ENCODE measurements at regions not wholly inside any gene's neighbourhood (a gene's known extent, or its start where the extent isn't known, plus 50 kb on each side); places are given as distances from the start of the nearest gene placed in this dataset.

GRCh38 chr10:130848855-130849254 lies 462.7 kb downstream of the TCERG1L start:
- DNase-seq: no peak

DNA sequence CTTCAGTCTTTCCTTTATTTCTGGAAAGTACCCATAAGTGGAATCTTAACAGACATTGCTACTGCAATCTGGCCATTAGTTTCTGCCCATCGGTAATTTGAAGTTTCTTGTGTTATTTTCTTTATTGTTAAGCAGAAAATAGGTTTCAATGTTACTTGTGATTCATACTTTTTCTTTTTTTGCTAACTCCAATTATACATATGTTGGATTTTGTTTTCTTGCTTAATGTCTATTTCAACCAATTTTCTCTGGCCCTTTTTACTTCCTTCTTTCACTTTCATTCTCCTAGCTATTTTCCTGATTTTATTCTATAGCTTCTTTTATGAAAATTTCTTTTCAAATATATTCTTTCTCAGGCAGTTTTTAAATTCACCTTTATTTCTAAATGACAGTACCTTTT lies 457.4 kb downstream of the TCERG1L start:
- DNase-seq: no peak

- DNase-seq: no peak
Observed at GRCh38 chr10:130857631-130858295, 453.8 kb downstream of the TCERG1L start.

- DNase-seq: no peak
Observed at GRCh38 chr10:130858626-130859025, 452.9 kb downstream of the TCERG1L start.

- no peak for DNase-seq
Observed at GRCh38 chr10:130859427-130859826, 452.1 kb downstream of the TCERG1L start.

GRCh38 chr10:130862122-130862521 lies 449.4 kb downstream of the TCERG1L start:
- DNase-seq: no peak

DNA sequence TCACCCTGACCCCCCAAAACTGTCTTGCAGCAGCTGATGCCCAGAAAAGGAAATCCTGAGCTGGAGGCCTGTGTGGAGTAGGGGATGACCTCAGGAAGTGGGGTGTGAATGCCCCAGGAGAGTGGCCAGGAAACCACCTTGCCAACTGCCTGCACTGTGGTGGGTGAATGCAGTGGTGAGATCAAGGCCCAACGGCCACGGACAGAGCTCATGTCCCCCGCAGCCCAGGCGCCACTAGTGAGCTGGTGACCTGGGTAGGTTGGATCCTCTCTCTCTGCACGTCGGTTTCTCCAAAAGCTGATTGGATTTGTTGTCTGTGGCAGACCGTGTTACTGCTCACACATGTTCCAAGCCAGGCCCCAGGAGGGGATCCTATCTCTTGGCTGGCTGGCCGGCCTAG lies 448.9 kb downstream of the TCERG1L start:
- no peak for DNase-seq

- no peak for DNase-seq
Observed at GRCh38 chr10:130863044-130863443, 448.5 kb downstream of the TCERG1L start.

DNA sequence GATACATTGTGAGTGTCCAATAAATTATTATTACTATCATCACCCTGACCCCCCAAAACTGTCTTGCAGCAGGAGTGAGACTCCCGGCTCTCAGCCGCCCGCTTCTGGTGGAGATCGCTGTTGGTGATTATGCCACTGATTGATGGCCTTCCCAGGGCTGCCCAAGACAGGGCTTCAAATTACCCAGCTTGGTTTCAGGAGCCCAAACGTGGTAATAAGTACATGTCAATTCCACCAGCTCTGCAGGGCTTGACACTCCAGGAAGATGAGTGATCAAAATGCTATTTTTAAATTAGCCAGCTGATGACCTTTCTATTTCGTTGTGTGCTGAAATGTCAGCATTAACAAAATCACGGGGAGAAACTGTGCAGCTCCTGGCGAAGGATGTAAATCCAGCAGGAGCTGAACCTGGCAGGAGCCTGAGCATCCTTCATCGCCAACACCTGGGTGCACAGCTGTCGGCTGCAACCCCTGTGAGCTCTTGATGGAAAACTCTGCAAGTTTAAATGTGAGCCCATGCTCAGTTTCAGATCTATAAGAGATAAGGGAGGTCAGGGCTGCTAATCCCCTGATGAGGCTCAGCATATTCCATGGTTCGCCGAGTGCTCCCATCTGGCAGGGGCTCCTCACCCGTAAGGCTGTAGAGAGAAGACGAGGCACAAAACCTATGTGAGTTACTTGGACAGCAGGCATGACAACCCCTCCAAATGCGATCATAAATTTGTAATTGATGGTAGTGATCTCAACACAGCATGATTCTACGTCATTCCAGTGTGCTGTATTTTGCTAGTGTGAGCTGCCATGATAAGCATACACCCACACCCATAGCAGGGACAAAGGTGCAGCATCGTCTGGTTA lies 446.3 kb downstream of the TCERG1L start:
- no peak for DNase-seq

DNA sequence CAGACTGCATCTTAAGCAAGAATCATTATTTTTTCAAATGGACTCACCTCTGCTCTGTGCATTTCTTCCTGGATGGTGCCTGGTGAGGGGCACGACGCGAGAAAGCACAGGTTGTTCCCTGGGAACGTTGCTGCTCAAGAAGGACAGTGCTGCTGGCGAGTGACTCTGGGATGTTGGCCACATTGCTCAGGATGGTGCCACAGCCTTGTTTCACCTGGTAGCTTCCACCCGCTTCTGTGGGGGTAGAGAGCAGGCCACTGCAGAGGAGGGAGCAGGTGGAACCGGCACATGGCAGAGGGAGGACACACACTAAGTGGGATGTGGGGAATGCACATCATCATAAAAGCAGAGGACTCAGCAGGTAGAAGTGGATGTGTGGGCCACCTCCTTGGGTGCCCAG lies 444.7 kb downstream of the TCERG1L start:
- no peak for DNase-seq

- no peak for DNase-seq
Observed at GRCh38 chr10:130867446-130868194, 443.9 kb downstream of the TCERG1L start.

- DNase-seq: no peak
Observed at GRCh38 chr10:130869179-130869841, 442.2 kb downstream of the TCERG1L start.

GRCh38 chr10:130871406-130871805 lies 440.1 kb downstream of the TCERG1L start:
- DNase-seq: no peak

DNA sequence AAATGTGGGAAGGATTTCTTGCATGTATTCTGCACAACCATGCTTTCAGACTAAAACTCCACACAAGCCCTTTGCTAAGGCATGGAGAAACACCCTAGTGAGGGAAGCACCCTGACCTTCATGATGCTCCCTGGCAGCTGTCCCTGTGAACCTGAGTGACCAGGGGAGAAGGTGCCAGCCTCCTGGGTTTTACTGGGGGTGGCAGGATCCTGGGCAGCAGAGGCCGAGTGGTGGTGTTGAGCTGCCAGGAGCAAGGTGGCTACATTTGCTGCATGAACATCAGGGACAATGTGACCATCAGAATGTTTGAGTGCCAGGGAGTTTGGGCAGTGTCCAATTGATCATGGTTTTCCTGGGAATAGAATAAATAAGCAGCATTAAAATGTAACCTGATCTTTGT lies 437.9 kb downstream of the TCERG1L start:
- DNase-seq: no peak

- no peak for DNase-seq
Observed at GRCh38 chr10:130875116-130875515, 436.4 kb downstream of the TCERG1L start.

- DNase-seq: no peak
Observed at GRCh38 chr10:130875897-130876472, 435.5 kb downstream of the TCERG1L start.

GRCh38 chr10:130877126-130877525 lies 434.4 kb downstream of the TCERG1L start:
- DNase-seq: no peak

GRCh38 chr10:130878131-130878530 lies 433.4 kb downstream of the TCERG1L start:
- no peak for DNase-seq

DNA sequence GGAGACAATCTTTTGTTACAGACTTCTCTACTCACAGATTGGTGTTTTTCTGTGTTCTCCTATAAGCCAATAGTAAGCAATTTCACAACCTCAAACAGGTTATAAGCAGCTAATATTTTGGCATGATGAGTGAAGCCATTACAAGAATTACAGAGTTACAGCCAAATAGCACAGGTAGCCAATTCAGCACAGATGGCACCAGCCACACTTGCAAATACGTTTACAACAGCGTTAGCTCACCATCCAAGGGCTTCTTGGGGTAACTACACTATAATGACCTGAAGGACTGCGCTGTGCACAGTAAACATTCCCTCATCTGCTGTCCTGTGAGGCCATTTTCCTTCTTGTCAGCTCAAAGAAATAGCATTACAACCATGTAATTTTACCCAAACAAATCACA lies 428.6 kb downstream of the TCERG1L start:
- no peak for DNase-seq

DNA sequence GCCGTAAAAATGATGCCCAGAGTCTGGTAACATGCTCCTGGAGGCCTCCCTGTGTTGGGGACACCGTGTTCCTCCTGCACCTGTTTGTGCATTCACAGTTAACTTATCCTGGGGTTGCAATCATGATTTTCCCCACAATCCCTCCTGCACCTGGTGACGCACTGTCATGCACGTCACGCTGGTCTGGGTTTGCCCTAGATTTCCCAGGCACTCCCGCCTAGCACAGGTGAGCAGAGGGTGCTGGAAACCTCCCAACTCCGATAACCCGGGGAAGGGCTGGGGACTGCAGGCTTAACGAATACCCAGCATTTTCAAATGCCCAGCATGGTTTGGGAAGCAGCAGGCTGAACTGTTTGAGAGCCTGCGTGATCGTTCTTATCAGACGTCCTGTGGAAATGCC lies 427.1 kb downstream of the TCERG1L start:
- no peak for DNase-seq

- DNase-seq: no peak
Observed at GRCh38 chr10:130885021-130885655, 426.4 kb downstream of the TCERG1L start.

DNA sequence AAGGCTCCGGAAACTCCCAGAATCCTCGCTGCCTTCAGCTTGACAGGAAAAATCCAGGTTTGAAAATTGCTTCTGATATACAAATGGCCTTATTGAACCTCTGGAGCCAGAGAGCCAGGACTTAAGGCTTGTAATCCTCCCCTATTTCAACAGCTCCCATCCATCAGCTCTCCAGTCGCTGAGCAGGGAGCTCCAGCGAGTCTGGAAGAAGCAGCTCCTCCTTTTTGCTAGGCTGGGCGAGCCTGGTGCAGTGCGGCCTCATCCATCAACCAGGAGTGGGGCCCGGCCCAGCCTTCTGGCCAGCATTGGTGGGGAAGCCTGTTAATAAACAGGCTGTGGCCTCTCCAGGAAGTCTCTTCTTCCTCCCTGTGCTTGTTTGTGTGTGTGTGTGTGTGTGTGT lies 424.4 kb downstream of the TCERG1L start:
- DNase-seq: no peak

Data from DMS53 (cell line).